Skeletal muscle cell (primary cell): ENCODE measurements at regions not wholly inside any gene's neighbourhood (a gene's known extent, or its start where the extent isn't known, plus 50 kb on each side); places are given as distances from the start of the nearest gene placed in this dataset.

Experiments used
- DNase-seq: peaks from one replicate; pipeline ENCODE4 v3.0.0-alpha.2; 2010; ENCODE audit warnings: low read depth
- H3K4me3 ChIP-seq: 2 replicates; pipeline ENCODE4 v1.5.1; 2011; ENCODE audit warnings: low read depth, mild to moderate bottlenecking, control low read depth, low read length, moderate library complexity

DNA sequence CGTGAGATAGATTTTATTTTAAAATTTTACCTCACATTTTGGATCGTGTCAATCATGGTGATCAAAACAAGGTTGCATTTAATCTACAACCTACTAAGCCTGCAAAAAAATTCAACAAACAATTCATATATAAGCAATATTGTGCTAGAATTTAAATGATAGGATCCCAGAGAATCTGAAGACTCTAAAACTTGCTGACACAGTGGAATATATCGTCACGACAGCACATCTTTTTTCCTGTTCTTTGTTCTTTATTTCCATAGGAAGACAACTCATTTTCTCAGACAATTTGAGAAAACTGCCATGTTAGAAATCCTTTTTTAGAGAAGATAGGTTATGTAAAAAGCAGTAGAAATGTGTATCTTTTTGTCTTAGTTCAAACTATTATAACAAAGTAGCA lies 820.2 kb upstream of the CELF2 start:
- no peak for DNase-seq
- H3K4me3 ChIP-seq: no peak overlapping the region

DNA sequence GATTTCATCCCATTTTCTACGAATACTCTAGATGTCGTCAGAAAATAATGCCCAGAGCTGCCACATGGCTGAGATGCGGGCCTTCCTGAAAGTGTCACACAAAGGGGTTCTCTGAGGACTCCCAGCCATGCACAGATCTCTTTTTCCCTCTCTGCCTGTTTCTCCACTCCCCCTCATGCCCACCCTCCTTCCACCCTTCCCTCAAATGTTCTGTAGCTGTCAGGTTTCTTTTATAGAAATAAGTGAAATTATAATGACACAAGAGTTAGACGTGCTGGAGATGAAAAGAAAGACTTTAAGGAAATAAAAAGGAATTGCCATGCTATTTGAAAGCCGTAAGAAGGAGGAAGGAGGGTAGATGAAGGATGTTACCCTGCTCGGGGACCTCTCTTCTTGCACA lies 819.3 kb upstream of the CELF2 start:
- no peak for DNase-seq
- no peak overlapping the region for H3K4me3 ChIP-seq

DNA sequence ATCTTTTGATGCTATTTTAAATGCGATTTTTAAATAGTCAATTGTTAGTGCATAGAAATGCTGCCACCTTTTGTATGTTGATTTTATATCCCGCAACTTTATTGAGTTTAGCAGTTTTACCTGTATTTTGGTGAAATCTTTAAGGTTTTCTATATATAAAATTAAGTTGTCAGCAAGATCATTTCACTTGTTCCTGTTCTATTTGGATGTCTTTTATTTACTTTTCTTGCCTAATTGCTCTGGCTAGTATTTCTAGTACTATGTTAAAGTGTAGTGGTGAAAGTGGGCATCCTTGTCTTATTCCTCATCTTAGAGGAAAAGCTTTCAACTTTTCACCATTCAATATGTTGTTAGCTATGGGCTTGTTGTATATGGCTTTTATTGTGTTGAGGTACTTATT lies 813.3 kb upstream of the CELF2 start:
- H3K4me3 ChIP-seq: no peak overlapping the region
- DNase-seq: no peak

DNA sequence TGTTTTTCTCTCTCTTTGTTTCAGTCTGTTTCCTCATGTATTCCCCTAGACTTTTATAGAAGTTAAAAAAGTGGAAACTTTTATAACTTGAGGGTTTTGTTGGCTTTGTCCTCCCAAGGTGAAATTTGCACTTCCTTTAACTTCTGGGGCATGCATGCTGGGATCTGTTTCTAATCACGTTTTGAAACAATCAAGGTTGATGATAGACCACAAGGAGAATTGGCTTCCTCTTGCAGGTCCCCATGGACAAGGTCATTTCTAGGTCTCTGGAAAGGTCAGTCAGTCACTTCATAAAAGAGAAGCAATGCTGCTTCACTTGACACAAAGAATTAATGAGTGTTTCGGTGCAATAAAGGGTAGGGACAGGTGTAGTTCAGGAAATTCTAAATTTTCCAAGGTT lies 811.8 kb upstream of the CELF2 start:
- no peak overlapping the region for H3K4me3 ChIP-seq

DNA sequence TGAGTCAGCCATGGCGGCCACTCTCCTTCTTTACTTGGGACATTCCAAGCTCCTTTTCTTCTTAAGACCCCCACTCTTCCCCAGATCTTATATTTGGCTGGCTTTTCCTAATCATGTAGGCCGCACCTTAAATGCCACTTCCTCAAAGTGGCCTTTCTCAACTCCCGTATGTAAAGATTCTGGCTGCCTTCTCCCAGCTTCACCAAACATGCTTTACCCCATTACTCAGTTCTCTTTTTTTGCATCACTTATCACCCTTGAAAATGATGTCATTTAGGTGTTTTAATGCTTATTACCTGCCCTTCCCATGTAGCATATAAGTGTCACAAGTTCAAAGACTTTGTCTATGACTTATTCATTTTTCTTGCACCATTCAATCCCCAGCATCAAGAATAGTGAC lies 810.1 kb upstream of the CELF2 start:
- no peak for DNase-seq
- no peak overlapping the region for H3K4me3 ChIP-seq

More for the DNA sequence above, 811.8 kb upstream of the CELF2 start:
- DNase-seq: no peak

DNA sequence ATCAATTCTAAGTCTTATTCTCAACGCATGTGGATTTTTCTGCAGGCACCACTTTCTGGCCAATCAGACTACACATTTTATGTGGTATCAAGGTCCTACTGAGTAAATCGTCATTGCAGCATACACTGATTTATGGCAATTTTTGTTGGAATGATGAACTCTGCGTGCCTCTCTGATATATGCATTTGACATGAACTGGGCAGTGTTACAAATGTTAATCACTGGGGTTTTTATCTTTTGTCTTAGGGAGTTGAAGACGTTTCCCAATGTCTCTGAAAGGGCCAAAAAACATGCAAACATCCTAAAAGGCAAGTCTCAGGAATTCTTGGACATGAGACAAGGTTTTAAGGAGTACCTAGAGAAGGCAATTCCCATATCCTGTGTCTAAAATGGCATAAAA lies 809.5 kb upstream of the CELF2 start:
- H3K4me3 ChIP-seq: no peak overlapping the region
- peak; percentile 43 for DNase-seq

DNA sequence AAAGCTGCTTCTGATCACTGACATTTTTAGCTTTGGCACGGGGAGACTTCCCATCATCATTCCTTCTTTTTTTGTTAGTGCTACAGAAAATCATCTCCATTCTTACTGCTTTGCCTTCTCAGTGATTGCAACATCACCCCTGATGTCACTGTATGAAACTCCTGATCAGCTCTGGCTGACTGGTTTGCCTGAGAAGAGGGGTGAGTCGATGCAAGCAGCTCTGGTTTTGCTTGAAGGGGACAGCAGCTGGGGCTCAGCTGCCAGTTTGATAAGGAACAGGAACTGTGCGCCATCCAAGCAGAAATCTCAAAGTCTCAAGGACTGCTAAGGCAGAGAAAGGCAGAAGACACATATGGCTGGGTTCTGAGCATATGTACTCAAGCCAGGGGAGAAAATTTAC lies 808.5 kb upstream of the CELF2 start:
- peak; percentile 68 for DNase-seq

DNA sequence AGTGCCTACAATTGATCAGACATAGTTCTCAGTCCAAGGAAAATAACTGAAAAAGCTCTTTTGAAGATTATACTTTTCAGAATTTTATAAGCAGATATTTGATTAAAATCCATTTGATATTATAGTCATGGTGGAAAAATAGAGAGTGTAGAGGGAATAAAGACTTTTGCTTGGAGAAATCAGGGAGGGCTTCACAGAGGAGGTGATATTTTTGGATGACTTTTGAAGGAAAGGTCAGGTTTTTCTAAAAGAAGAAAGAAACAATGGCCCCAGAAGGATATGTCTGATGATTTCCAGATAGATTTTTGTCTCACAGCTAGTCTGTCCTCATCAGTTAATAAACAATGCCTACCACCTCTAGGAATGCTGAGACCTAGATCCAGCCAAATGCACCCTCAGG lies 806.3 kb upstream of the CELF2 start:
- no peak for DNase-seq
- no peak overlapping the region for H3K4me3 ChIP-seq

More for the DNA sequence above, 808.5 kb upstream of the CELF2 start:
- H3K4me3 ChIP-seq: no peak overlapping the region

DNA sequence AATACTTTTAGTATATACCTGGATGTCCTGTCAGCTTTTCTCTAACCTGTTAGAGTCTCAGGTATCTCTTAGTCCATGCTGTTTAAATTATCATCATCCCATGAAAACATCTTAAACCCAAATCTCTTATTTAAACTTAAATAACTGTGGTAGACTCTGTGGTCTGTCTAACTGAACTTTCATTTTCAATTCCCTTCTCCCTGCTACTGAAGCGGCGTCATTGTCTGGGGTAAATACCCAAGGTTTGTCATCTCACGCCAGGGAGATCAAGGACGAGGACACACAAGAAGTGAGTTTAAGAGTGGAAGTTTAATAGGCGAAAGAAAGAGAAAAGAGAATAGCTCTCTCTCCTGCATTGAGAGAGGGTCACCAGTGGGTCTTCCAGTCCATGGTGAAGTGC lies 804.4 kb upstream of the CELF2 start:
- no peak overlapping the region for H3K4me3 ChIP-seq
- no peak for DNase-seq

DNA sequence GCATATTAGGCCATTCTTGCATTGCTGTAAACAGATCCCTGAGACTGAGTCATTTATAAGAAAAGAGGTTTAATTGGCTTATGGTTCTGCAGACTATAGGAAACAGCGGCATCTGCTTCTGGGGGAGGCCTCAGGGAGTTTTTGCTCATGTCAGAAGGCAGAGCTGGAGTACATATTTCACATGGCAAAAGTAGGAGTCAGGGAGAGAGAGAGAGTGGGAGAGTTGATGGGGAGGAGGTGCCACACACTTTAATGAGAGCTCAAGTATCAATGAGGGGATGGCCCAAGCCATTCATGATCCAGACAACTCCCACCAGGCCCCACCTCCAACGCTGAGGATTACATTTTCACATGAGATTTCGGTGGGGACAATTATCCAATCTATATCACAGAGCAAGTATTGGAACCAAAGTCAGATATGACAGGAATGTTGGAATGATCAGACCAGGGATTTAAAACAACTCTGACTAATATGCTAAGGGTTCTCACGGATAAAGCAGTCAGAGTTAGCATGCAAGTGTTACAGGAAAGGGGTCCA lies 795.3 kb upstream of the CELF2 start:
- H3K4me3 ChIP-seq: no peak overlapping the region
- DNase-seq: peak; percentile 75

DNA sequence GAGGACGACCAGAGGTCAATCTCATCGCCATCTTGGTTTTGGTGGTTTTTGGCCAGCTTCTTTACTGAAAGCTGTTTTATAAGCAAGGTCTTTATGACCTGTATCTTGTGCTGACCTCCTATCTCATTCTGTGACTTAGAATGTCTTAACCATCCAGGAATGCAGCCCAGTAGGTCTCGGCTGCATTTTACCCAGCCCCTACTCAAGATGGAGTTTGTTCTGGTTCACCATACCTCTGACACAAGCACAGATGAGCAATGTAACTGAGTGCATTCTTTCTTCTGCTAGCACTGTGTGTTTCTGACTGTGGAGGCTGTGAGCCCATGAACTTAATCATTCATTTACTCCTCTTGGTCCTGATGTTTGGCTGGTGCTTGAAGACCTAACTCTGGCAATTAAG lies 794.5 kb upstream of the CELF2 start:
- no peak overlapping the region for H3K4me3 ChIP-seq
- no peak for DNase-seq

DNA sequence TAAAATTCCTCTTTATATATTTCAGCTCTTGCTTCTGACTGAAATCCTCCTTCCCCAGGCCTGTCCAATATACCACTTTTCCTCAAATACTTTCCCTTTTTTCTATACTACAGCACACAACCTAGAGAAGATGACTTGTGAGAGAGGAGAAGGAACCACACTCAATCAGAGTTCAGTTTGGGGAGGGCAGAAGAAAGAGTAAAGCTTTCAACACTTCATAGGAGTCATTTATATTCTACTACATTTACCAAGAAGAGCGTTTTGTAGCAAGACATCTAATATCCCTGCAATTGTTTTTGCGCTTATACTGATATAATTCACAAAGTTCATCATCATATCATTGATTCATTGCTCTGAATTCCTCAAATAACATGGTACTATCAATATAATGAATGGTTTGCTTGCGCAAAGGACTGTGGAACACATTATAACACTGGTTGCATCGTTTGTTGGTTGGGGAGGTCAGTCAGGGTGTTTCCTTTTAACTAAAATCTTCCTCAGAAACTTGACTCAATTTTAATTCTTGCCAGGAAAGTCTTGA lies 792.5 kb upstream of the CELF2 start:
- no peak overlapping the region for H3K4me3 ChIP-seq
- no peak for DNase-seq

DNA sequence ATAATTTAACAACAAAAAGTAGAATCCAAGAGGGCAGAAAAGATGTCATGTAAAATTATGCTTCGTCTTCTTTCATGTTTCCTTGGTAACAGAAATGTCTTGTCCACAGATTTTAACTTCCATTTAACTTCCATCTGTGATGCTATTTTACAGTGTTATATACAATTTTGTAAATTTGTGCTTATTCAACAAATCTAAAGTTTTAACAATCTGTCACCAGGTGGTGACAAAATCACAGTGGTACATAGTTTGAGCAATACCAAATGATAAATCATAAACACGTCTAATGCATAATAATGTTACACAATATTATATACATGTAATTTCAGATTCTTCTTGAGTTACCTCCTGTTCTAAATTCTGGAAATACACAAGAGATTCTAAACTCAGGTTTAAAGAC lies 784.4 kb upstream of the CELF2 start:
- no peak for DNase-seq
- H3K4me3 ChIP-seq: no peak overlapping the region

DNA sequence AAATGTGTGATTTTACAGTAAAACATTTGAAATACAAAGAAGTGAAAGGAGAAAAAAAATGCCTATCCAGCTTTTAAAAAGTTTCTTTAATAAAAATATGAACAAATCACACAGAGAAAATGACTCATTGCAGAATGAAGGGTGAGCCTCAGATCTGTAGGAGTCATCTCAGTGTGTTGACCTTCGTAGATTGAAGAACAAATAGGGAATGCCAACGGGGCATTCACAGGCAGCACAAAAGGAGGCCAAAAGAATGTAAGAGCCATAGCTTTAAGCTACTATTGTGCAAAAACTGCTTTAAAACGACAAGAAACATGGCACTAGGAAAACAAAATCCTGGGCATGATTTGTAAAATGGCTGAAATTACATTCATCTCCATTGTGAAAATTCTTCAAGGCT lies 782.7 kb upstream of the CELF2 start:
- DNase-seq: no peak

DNA sequence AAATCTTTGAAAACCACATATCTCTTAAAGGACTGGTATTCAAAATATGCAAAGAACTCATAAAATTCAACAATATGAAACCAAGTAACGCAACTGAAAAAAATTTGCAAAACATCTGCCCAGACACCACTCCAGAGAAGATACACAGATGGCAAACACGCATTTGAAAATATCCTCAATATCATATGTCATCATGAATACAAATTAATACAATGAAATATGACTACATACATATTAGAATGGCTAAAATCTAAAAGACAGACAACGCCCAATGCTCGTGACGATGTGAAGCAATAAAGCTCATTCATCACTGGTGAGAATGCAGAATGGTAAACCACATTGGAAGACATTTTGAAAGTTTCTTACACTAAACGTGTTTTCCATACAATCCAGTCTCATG lies 770.1 kb upstream of the CELF2 start:
- H3K4me3 ChIP-seq: no peak overlapping the region
- no peak for DNase-seq

More for the DNA sequence above, 782.7 kb upstream of the CELF2 start:
- no peak overlapping the region for H3K4me3 ChIP-seq

DNA sequence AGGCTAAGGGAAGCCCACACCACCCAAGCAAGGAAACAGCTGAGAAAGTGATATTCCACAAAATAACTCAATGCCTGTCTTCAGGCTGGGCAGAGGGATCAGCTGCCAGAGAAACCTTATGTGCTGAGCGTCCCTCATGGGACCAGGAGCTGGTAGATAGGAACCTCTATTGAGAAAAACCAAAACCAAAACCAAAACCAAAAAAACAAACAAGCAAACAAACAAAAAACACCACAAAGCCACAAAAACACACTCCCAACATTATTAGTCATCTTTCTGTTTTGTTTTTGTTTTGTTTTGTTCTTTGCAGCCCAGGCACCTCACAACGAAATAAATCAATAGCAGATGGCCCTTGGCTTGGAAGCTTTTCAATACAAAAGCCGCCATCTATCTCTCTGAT lies 760.8 kb upstream of the CELF2 start:
- no peak overlapping the region for H3K4me3 ChIP-seq
- no peak for DNase-seq

DNA sequence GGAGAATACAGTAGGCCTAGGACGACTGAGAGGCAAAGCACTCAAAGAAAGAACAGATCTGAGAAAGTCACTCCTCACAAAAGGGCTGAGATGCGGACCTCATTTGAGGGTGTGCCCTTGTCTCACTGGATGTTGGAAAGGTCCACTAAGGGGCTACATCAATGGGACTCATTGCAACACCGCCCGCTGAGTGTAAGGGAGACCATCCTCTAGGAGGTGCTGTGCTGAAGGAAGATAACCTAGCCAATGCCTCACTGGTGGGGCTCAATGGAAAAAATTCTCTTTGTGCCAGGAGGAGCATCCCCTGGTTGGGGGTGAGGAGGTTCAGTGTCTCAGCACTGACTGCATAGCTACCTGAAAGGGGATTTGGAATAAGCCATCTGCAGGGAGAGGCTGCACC lies 758.7 kb upstream of the CELF2 start:
- no peak for DNase-seq
- H3K4me3 ChIP-seq: no peak overlapping the region

DNA sequence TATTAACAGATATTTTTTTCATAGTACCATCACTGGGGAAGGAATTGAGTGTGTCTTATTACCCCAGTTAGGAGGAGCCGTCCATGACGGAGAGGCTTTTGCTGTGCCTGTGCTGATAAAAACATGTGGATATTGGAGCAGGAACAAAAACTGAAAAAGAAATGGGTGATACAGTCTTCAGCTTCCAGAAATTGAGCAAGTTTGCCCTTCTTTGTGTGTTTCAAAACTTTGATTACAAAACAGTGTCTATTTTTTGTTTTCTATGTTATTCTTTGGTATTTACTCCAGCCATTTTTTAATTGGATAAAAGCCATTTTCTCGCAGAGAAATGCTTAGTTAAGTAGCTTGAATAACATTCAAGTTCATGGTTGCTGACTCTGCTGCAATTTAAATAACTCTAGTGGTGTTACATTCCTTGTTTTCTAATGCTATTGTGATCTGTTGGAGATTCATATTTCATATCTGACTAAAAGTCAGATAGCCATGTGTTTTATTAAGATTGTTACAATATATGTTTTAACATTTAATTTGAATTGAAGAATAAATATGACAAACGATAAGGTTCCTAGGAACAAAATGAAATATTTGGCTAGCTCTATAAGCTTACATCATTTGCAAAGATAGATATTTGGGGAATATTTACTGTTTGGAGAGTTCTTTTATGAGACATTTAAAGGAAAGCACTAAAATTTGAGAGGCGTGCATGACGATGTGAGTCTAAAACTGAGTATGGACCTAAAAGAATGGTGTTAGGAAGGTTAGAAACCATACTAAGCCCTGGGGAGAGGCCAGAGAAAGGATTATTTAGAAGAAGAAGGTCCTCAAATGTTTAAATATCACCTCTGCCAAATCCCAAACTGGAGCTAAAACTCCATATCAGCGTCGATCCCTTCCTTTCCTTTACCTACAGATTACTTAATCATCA lies 747.3 kb upstream of the CELF2 start:
- H3K4me3 ChIP-seq: no peak overlapping the region
- DNase-seq: no peak

DNA sequence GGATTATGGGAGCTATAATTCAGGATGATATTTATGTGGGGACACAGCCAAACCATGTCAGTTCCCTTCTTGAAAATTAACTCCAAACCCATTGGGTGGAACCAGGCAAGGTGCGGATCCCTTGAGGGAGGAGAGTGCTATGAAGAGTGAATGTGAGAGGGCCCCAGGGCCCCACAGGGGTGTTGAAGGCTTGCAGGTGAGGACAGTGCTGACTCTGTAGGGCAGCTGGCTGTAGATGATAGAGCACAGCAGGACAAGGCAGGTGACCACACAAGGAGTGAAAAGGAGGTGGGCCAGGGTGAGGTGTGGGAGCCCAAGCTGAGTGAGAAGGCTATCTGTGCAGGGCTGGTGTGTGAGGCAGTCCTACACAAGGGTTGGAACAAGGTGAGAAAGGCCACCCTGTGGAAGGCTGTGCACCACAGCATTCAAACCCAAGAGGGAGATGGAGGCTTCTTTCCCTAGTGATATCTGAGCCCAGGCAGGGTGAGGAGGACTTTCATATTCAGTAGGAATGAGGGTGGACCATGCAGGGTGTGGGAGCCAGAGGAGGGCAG lies 746.0 kb upstream of the CELF2 start:
- no peak overlapping the region for H3K4me3 ChIP-seq
- DNase-seq: no peak

DNA sequence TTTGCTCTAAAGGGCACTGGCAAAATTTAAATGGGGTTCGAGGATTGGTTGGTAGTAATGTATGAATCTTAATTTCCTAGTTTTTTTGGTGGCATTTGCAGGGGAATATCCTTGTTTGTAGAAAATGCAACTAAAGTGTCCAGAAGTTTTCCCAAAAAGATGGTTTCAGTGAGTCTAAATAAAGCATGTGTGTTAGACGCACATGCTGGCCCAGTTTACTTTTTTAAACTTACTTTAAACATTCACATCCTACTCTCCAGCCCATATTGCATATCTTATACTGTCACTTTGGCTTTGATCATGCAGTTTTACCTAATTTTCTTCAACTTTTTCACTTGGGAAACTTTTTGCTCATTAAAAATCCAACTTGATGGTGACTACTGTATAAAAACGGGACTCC lies 744.0 kb upstream of the CELF2 start:
- DNase-seq: no peak

DNA sequence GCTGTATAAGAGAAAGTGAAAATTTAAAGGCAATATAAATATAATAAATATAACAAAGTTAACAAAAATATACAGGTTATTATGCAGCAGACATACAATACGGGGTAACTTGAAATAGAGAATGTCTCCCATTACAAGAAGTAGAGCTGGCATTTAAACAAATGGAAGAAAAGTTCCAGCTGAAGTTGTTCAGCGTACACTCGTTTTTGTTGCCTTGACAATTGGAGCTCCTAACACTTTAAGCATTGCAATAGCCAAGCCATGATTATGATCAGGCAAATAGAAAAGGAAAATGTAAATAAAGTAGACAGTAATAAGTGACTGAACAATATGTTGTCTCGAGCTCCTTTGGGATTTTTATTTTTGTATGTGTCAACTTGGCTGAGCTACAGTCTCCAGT lies 737.8 kb upstream of the CELF2 start:
- no peak overlapping the region for H3K4me3 ChIP-seq
- DNase-seq: no peak

More for the DNA sequence above, 744.0 kb upstream of the CELF2 start:
- no peak overlapping the region for H3K4me3 ChIP-seq
